Osteoblast (primary cell): ENCODE measurements at regions not wholly inside any gene's neighbourhood (a gene's known extent, or its start where the extent isn't known, plus 50 kb on each side); places are given as distances from the start of the nearest gene placed in this dataset.

Experiments used
- DNase-seq: peaks from one replicate; pipeline ENCODE4 v3.0.0; 2011; ENCODE audit warnings: low spot score, mixed read lengths; ENCODE audit not compliant: insufficient read length; ENCODE audit errors: missing footprints
- H2AFZ ChIP-seq: 2 replicates; pipeline ENCODE4 v1.6.0; 2011; ENCODE audit warnings: mild to moderate bottlenecking, low read length
- H3K27ac ChIP-seq: 2 replicates; pipeline ENCODE4 v1.5.1; 2011; ENCODE audit warnings: mild to moderate bottlenecking, low read depth, low read length, moderate library complexity
- H3K27me3 ChIP-seq: 2 replicates; pipeline ENCODE4 v1.6.0; 2012; ENCODE audit warnings: mild to moderate bottlenecking, control low read depth, inconsistent platforms, low read length, moderate library complexity; ENCODE audit not compliant: insufficient read depth
- H3K36me3 ChIP-seq: 2 replicates; pipeline ENCODE4 v1.5.1; 2011; ENCODE audit warnings: mild to moderate bottlenecking, low read length, control low read depth, moderate library complexity; ENCODE audit not compliant: insufficient read depth
- H3K4me1 ChIP-seq: 2 replicates; pipeline ENCODE4 v1.5.1; 2011; ENCODE audit warnings: mild to moderate bottlenecking, low read length, control low read depth, moderate library complexity; ENCODE audit not compliant: insufficient read depth
- H3K4me2 ChIP-seq: 2 replicates; pipeline ENCODE4 v1.6.0; 2011; ENCODE audit warnings: mild to moderate bottlenecking, low read length; ENCODE audit not compliant: insufficient read depth
- H3K4me3 ChIP-seq: fragments of 200-600 bp; sonication (generic); 3 replicates; pipeline ENCODE4 v1.5.1; 2012; ENCODE audit warnings: mild to moderate bottlenecking, low read length, inconsistent platforms; ENCODE audit not compliant: insufficient read depth
- H3K79me2 ChIP-seq: 2 replicates; pipeline ENCODE4 v1.6.0; 2012; ENCODE audit warnings: mild to moderate bottlenecking, low read length, control low read depth, inconsistent platforms; ENCODE audit not compliant: insufficient read depth
- H3K9me3 ChIP-seq: 2 replicates; pipeline ENCODE4 v1.5.1; 2011; ENCODE audit warnings: low read depth, low read length, control low read depth
- H4K20me1 ChIP-seq: 2 replicates; pipeline ENCODE4 v1.6.0; 2012; ENCODE audit warnings: mild to moderate bottlenecking, low read length, control low read depth; ENCODE audit not compliant: insufficient read depth
- TF ChIP-seq, protein P1 (sequence below): IDR thresholded peaks from 2 replicates; pipeline ENCODE4 v1.5.1; 2011; ENCODE audit warnings: mild to moderate bottlenecking, low read depth, low read length, moderate library complexity; ENCODE audit errors: extremely low read depth

DNA sequence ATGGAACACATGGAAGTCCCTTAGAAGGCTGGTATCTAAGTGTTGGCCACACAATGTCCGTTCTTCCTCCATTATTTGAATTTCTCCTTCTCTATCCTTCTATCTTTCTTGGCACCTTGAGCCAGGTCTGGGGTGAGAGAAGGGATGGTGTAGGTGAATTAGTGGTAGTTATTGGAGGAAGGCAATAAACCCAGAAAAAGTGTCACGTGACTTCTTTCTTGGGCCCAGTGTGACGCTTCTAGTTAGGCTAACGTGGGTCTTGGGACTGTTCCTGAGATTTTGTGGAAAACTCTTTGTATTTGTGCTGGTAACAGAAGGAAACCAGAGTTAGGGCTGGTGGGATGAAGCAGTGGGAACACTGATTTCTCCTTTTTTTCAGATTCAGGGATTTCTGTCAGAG is 53.1 kb upstream of the ELF5 start:
- Histone ChIP-seq H3K27me3 (peaks cover 24% of the 10 kb centered on the region), H3K79me2 (no peaks in the 10 kb centered on the region), H3K9me3 (no peaks in the 10 kb centered on the region), H3K4me1 (peaks cover 15% of the 10 kb centered on the region), H3K36me3 (no peaks in the 10 kb centered on the region), H3K4me2 (no peak overlapping the region), H4K20me1 (no peaks in the 10 kb centered on the region), H2AFZ (no peak overlapping the region), H3K27ac (no peak overlapping the region), H3K4me3 (no peak overlapping the region)
- TF ChIP-seq, protein P1, sequence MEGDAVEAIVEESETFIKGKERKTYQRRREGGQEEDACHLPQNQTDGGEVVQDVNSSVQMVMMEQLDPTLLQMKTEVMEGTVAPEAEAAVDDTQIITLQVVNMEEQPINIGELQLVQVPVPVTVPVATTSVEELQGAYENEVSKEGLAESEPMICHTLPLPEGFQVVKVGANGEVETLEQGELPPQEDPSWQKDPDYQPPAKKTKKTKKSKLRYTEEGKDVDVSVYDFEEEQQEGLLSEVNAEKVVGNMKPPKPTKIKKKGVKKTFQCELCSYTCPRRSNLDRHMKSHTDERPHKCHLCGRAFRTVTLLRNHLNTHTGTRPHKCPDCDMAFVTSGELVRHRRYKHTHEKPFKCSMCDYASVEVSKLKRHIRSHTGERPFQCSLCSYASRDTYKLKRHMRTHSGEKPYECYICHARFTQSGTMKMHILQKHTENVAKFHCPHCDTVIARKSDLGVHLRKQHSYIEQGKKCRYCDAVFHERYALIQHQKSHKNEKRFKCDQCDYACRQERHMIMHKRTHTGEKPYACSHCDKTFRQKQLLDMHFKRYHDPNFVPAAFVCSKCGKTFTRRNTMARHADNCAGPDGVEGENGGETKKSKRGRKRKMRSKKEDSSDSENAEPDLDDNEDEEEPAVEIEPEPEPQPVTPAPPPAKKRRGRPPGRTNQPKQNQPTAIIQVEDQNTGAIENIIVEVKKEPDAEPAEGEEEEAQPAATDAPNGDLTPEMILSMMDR, result no peak
- no peak for DNase-seq

DNA sequence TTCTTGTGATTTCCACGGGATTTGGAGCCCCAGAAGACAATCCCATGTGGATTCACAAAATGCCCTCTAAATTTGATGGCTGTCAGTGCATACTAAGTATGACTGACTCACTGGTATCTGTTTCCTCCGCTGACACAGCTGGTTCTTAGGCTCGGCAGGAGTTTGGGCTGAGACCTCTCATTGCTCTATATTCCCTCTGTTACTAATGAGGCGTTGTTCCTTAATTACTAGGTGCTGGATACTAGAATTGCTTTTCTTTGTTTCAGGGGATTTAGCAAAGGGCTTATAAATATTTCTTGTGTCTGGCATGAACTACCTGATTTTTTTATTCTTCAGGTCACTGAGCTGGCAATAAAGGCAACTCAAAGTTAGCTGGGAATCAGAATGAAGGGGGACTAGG is 53.2 kb upstream of the EHF start:
- Histone ChIP-seq H3K27ac (no peak overlapping the region), H3K27me3 (peaks cover 18% of the 10 kb centered on the region), H3K4me2 (no peak overlapping the region), H3K4me1 (peaks cover 15% of the 10 kb centered on the region), H3K4me3 (no peak overlapping the region), H3K36me3 (no peaks in the 10 kb centered on the region), H2AFZ (no peak overlapping the region), H4K20me1 (no peaks in the 10 kb centered on the region), H3K79me2 (no peaks in the 10 kb centered on the region), H3K9me3 (no peaks in the 10 kb centered on the region)
- no peak for DNase-seq
- TF ChIP-seq, protein P1, result no peak

DNA sequence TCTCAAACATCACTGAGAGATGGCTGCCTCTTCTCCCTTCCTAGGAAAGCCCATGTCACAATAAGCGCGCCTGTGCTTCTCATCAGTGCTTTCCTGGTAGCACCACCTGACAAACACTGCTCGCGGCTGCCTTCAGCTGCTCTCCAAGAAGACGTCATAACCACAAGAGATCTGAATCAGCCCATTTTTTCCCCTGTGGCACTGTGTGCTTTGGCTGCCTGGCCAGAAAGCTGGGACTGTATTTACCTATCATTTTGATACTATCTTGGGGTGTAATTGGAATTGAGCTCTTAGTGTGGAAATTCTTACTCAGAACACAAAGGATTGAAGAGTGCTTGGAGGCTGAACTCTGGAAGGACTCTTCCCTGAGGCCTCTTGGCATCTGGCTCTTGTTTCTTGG is 50.3 kb upstream of the EHF start:
- no peak overlapping the region for H3K27ac ChIP-seq
- TF ChIP-seq, protein P1, result no peak
- H3K9me3 ChIP-seq, result no peaks in the 10 kb centered on the region
- H3K4me1 ChIP-seq, result peaks cover 7% of the 10 kb centered on the region
- H3K79me2 ChIP-seq, result no peaks in the 10 kb centered on the region
- no peak overlapping the region for H2AFZ ChIP-seq
- peaks cover 29% of the 10 kb centered on the region for H3K27me3 ChIP-seq
- H3K4me3 ChIP-seq, result no peak overlapping the region
- no peaks in the 10 kb centered on the region for H3K36me3 ChIP-seq
- no peak for DNase-seq
- H3K4me2 ChIP-seq, result no peak overlapping the region
- H4K20me1 ChIP-seq, result no peaks in the 10 kb centered on the region
